ENCODE measurements at regions not wholly inside any gene's neighbourhood (a gene's known extent, or its start where the extent isn't known, plus 50 kb on each side); places are given as distances from the start of the nearest gene placed in this dataset.

DNA sequence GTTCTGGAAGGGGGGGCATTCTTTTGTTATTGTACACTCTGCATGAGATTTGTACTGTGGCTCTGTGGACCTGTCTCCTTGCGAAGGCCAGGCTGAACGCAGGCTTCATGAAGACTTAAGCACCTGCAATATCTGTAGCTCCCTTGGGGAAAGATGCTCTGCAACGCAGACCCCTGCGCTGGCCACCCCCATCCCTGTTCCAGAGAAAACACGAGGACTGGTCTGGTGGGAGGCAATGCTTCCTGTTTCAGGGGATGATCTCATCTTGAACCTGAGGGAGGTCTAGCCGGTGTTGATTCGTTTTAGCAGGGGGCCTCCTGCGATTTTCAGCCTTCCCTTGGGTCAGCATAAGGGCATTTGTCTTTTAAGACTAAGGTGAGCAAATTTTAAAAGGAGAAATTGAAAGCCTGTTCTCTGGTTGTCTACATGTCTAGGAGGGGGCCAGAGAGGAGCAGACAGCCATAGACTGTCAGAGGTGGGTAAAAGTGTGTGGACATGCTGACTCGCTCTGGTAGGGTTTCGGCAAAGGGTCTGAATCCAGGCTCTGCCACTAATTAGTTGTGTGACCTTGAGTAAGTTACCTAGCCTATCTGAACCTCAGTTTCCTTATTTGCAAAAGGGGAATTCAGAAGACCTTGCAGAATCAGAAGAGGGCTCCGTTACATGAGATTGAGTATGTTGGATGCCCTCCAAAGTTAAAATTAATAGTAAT is 80.9 kb upstream of the RASGRF1 start:
- TF ChIP-seq, protein P1, sequence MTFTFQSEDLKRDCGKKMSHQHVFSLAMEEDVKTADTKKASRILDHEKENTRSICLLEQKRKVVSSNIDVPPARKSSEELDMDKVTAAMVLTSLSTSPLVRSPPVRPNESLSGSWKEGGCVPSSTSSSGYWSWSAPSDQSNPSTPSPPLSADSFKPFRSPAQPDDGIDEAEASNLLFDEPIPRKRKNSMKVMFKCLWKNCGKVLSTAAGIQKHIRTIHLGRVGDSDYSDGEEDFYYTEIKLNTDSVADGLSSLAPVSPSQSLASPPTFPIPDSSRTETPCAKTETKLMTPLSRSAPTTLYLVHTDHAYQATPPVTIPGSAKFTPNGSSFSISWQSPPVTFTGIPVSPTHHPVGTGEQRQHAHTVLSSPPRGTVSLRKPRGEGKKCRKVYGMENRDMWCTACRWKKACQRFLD (CRISPR knock-in tag; IDR thresholded peaks at IDR 0.05; ENCODE audit: borderline replicate concordance): no peak
- TF ChIP-seq NR2F1 (CRISPR knock-in tag; IDR thresholded peaks at IDR 0.05): no peak
- TF ChIP-seq, protein P2, sequence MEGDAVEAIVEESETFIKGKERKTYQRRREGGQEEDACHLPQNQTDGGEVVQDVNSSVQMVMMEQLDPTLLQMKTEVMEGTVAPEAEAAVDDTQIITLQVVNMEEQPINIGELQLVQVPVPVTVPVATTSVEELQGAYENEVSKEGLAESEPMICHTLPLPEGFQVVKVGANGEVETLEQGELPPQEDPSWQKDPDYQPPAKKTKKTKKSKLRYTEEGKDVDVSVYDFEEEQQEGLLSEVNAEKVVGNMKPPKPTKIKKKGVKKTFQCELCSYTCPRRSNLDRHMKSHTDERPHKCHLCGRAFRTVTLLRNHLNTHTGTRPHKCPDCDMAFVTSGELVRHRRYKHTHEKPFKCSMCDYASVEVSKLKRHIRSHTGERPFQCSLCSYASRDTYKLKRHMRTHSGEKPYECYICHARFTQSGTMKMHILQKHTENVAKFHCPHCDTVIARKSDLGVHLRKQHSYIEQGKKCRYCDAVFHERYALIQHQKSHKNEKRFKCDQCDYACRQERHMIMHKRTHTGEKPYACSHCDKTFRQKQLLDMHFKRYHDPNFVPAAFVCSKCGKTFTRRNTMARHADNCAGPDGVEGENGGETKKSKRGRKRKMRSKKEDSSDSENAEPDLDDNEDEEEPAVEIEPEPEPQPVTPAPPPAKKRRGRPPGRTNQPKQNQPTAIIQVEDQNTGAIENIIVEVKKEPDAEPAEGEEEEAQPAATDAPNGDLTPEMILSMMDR (CRISPR knock-in tag; IDR thresholded peaks at IDR 0.05): no peak
- TF ChIP-seq, protein P3, sequence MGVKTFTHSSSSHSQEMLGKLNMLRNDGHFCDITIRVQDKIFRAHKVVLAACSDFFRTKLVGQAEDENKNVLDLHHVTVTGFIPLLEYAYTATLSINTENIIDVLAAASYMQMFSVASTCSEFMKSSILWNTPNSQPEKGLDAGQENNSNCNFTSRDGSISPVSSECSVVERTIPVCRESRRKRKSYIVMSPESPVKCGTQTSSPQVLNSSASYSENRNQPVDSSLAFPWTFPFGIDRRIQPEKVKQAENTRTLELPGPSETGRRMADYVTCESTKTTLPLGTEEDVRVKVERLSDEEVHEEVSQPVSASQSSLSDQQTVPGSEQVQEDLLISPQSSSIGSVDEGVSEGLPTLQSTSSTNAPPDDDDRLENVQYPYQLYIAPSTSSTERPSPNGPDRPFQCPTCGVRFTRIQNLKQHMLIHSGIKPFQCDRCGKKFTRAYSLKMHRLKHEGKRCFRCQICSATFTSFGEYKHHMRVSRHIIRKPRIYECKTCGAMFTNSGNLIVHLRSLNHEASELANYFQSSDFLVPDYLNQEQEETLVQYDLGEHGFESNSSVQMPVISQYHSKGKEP (CRISPR knock-in tag; IDR thresholded peaks at IDR 0.05): no peak

Measured in HepG2 (cell line).